ENCODE measurements at regions not wholly inside any gene's neighbourhood (a gene's known extent, or its start where the extent isn't known, plus 50 kb on each side); places are given as distances from the start of the nearest gene placed in this dataset.

DNA sequence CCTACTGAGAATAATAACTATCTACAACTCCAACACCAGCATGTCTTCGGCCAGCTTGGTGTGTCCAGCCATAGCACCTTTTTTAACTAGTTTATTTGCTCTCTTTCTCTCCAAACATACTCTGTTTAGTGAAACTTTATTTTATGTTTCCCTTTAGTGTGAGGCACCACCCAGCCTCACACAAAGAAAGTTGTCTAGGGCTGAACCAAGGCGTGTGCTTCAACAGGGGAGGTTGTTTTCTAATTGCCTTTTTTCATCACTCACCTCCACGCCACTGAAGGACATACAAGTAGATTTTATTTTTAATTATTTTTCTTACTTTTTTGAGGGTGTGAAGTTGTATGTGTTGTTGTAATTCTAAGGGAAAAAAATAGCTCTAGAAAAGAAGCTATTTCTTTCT lies 125.6 kb upstream of the MARCKS start:
- Histone ChIP-seq H3K9me3 (ENCODE audit: low read depth) (no peaks in the 10 kb centered on the region), H3K27ac (no peak overlapping the region), H3K36me3 (no peaks in the 10 kb centered on the region), H3K27me3 (peaks cover 30% of the 10 kb centered on the region), H3K4me1 (ENCODE audit: low read depth) (peaks cover 19% of the 10 kb centered on the region), H3K4me3 (no peak overlapping the region)
- no peak for DNase-seq (ENCODE audit: low read depth in 1 of 2, low spot score in 1 of 2)
- TF ChIP-seq, protein P1, sequence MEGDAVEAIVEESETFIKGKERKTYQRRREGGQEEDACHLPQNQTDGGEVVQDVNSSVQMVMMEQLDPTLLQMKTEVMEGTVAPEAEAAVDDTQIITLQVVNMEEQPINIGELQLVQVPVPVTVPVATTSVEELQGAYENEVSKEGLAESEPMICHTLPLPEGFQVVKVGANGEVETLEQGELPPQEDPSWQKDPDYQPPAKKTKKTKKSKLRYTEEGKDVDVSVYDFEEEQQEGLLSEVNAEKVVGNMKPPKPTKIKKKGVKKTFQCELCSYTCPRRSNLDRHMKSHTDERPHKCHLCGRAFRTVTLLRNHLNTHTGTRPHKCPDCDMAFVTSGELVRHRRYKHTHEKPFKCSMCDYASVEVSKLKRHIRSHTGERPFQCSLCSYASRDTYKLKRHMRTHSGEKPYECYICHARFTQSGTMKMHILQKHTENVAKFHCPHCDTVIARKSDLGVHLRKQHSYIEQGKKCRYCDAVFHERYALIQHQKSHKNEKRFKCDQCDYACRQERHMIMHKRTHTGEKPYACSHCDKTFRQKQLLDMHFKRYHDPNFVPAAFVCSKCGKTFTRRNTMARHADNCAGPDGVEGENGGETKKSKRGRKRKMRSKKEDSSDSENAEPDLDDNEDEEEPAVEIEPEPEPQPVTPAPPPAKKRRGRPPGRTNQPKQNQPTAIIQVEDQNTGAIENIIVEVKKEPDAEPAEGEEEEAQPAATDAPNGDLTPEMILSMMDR (IDR thresholded peaks at IDR 0.05; ENCODE audit: low read depth, low read length), result no peak

DNA sequence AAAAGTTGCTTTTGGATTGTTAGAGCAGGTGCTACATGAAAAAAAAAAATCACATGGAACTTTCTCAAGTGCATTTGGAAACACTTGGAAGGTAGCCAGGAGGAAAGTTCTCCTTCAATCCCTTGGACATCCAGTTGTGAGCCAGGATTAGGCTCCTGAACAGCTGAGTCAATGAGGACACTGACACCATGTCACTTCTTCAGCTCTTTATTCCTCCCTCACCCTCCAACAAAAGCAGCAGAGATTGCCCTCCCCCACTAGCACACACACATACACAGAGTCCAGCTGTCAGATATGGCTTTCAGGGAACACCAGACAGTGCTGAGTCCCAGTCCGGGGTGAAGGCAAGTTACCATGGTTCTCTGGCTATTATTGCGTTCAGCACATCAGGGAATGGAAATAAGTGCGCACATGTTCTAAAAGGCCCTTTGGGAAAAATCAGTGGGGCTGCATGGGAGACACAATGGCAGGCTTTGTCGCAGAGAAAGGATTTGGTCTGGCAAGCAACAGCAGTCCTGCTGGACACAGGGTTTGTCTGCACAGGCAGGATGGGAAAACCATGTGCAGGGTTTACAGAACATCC lies 124.7 kb upstream of the MARCKS start:
- peaks cover 19% of the 10 kb centered on the region for H3K4me1 ChIP-seq (ENCODE audit: low read depth)
- H3K9me3 ChIP-seq (ENCODE audit: low read depth), result no peaks in the 10 kb centered on the region
- H3K36me3 ChIP-seq, result no peaks in the 10 kb centered on the region
- peak; percentile 50 to 70 for DNase-seq (ENCODE audit: low read depth in 1 of 2, low spot score in 1 of 2)
- TF ChIP-seq, protein P1 (IDR thresholded peaks at IDR 0.05; ENCODE audit: low read depth, low read length), result peak; percentile 31
- peaks cover 39% of the 10 kb centered on the region for H3K27me3 ChIP-seq
- H3K4me3 ChIP-seq, result no peak overlapping the region
- no peak overlapping the region for H3K27ac ChIP-seq

DNA sequence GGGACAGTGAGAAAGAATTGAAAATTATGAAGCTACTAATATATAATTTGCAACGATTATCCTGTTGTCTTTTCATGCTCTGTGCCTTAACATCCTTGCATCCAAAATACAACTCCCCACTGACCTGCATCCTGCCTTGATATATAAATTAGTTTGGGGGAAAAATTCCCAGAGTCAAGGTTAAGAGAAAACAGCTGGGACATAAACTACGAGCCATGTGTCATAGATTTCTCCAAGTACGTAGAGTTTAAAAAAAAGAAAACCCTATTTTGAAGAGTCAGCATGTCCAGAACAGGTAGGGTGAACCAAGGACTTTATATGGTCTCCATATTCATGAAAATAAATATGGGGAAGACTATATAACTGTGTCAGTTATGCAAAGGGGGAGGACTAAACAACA lies 123.8 kb upstream of the MARCKS start:
- Histone ChIP-seq H3K27me3 (peaks cover 49% of the 10 kb centered on the region), H3K4me3 (no peak overlapping the region), H3K9me3 (ENCODE audit: low read depth) (no peaks in the 10 kb centered on the region), H3K4me1 (ENCODE audit: low read depth) (peaks cover 19% of the 10 kb centered on the region), H3K27ac (no peak overlapping the region), H3K36me3 (no peaks in the 10 kb centered on the region)
- TF ChIP-seq, protein P1 (IDR thresholded peaks at IDR 0.05; ENCODE audit: low read depth, low read length), result no peak
- DNase-seq (ENCODE audit: low read depth in 1 of 2, low spot score in 1 of 2), result no peak

DNA sequence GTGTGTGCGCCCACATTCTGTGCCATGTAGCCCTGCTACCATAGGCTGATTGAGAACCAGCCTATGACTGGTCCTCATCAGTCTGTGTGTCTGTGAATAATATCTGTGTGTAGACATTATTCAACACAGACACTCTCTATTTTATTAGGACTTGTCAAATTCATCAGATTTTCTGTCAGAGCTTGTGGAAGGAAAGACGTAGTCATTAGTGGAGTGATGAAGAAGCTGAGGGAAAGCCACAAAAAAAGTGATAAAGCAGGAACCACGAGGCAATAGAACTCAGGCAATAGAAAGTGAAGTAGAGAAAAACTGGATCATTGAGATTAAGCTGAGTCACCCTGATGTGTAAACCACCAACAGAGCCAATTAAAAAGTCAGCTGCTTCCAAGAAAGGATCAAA lies 122.2 kb upstream of the MARCKS start:
- Histone ChIP-seq H3K27ac (no peak overlapping the region), H3K36me3 (no peaks in the 10 kb centered on the region), H3K9me3 (ENCODE audit: low read depth) (no peaks in the 10 kb centered on the region), H3K4me1 (ENCODE audit: low read depth) (peaks cover 19% of the 10 kb centered on the region), H3K27me3 (peaks cover 55% of the 10 kb centered on the region), H3K4me3 (no peak overlapping the region)
- TF ChIP-seq, protein P1 (IDR thresholded peaks at IDR 0.05; ENCODE audit: low read depth, low read length), result no peak
- DNase-seq (ENCODE audit: low read depth in 1 of 2, low spot score in 1 of 2), result peak in 1 of 2 donors; percentile 47

DNA sequence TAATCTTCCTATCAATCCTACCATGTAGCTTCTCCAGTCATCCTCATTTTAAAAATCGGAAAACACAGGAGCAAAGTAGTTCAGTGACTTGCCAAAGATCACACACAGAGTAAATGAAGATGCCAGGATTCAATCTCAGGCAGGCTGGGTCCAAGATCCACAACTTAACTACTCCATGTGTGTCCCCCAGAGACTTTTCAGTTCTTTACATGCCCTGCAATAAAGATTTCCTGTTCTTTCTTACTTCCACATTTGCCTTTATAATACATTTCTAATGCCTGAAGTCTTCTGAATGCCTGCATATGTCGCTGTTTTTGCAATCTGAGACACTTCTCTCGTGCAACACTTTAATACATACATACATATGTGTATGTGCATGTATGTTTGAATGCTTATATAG lies 121.7 kb upstream of the MARCKS start:
- Histone ChIP-seq H3K9me3 (ENCODE audit: low read depth) (no peaks in the 10 kb centered on the region), H3K27me3 (peaks cover 60% of the 10 kb centered on the region), H3K27ac (no peak overlapping the region), H3K4me1 (ENCODE audit: low read depth) (peaks cover 19% of the 10 kb centered on the region), H3K4me3 (no peak overlapping the region), H3K36me3 (no peaks in the 10 kb centered on the region)
- DNase-seq (ENCODE audit: low read depth in 1 of 2, low spot score in 1 of 2), result peak in 1 of 2 donors; percentile 6
- TF ChIP-seq, protein P1 (IDR thresholded peaks at IDR 0.05; ENCODE audit: low read depth, low read length), result no peak
